H9 (cell line): ENCODE measurements at regions not wholly inside any gene's neighbourhood (a gene's known extent, or its start where the extent isn't known, plus 50 kb on each side); places are given as distances from the start of the nearest gene placed in this dataset.

Experiments used
- DNase-seq: peaks from one replicate; pipeline ENCODE4 v3.0.0-alpha.2; 2017
- H2AFZ ChIP-seq: one replicate; pipeline ENCODE4 v1.6.1; 2013; ENCODE audit warnings: mild to moderate bottlenecking, low read length, control low read depth, moderate library complexity
- H2AK5ac ChIP-seq: 2 replicates; pipeline ENCODE4 v1.6.1; 2013; ENCODE audit warnings: low read length, control low read depth, mixed read lengths; ENCODE audit not compliant: insufficient read length
- H2BK120ac ChIP-seq: one replicate; pipeline ENCODE4 v1.6.1; 2013; ENCODE audit warnings: low read depth, mild to moderate bottlenecking, low read length, control low read depth, inconsistent platforms; ENCODE audit not compliant: poor library complexity, severe bottlenecking
- H2BK12ac ChIP-seq: 2 replicates; pipeline ENCODE4 v1.6.1; 2013; ENCODE audit warnings: low read length, control low read depth, mixed read lengths, low read depth; ENCODE audit not compliant: insufficient read length
- H2BK15ac ChIP-seq: 2 replicates; pipeline ENCODE4 v1.6.1; 2013; ENCODE audit warnings: low read depth, low read length, control low read depth
- H2BK20ac ChIP-seq: one replicate; pipeline ENCODE4 v1.6.1; 2013; ENCODE audit warnings: low read depth, mild to moderate bottlenecking, low read length, control low read depth, inconsistent platforms; ENCODE audit not compliant: poor library complexity, severe bottlenecking
- H2BK5ac ChIP-seq: 2 replicates; pipeline ENCODE4 v1.6.1; 2013; ENCODE audit warnings: low read length, control low read depth, mixed read lengths; ENCODE audit not compliant: insufficient read length
- H3K14ac ChIP-seq: 2 replicates; pipeline ENCODE4 v1.6.1; 2013; ENCODE audit warnings: low read length, control low read depth; ENCODE audit not compliant: insufficient read depth
- H3K18ac ChIP-seq: 2 replicates; pipeline ENCODE4 v1.6.1; 2013; ENCODE audit warnings: low read depth, mild to moderate bottlenecking, mixed read lengths, low read length, control low read depth; ENCODE audit not compliant: insufficient read length
- H3K23ac ChIP-seq: 2 replicates; pipeline ENCODE4 v1.6.1; 2013; ENCODE audit warnings: low read length, control low read depth, mixed read lengths, low read depth; ENCODE audit not compliant: insufficient read length
- H3K23me2 ChIP-seq: 2 replicates; pipeline ENCODE4 v1.6.1; 2013; ENCODE audit warnings: low read depth, mild to moderate bottlenecking, mixed read lengths, low read length, control low read depth; ENCODE audit not compliant: insufficient read length, poor library complexity, severe bottlenecking
- H3K27ac ChIP-seq: 2 replicates; pipeline ENCODE4 v1.5.1; 2013; ENCODE audit warnings: low read length, control low read depth, mixed read lengths, low read depth; ENCODE audit not compliant: insufficient read length
- H3K27me3 ChIP-seq: 2 replicates; pipeline ENCODE4 v1.6.1; 2013; ENCODE audit warnings: low read length, control low read depth, inconsistent platforms; ENCODE audit not compliant: insufficient read depth
- H3K4ac ChIP-seq: 2 replicates; pipeline ENCODE4 v1.6.1; 2013; ENCODE audit warnings: low read depth, mild to moderate bottlenecking, control low read depth, inconsistent platforms, low read length, moderate library complexity
- H3K4me1 ChIP-seq: 2 replicates; pipeline ENCODE4 v1.6.1; 2013; ENCODE audit warnings: low read length, control low read depth, inconsistent platforms; ENCODE audit not compliant: insufficient read depth
- H3K4me2 ChIP-seq: 2 replicates; pipeline ENCODE4 v1.6.1; 2013; ENCODE audit warnings: low read length, control low read depth, mixed read lengths; ENCODE audit not compliant: insufficient read length, insufficient read depth
- H3K56ac ChIP-seq: 2 replicates; pipeline ENCODE4 v1.6.1; 2013; ENCODE audit warnings: low read depth, mild to moderate bottlenecking, mixed read lengths, low read length, control low read depth; ENCODE audit not compliant: insufficient read length
- H3K79me1 ChIP-seq: 2 replicates; pipeline ENCODE4 v1.6.1; 2013; ENCODE audit warnings: low read depth, mild to moderate bottlenecking, moderate library complexity, low read length, control low read depth, inconsistent platforms; ENCODE audit not compliant: insufficient read depth, poor library complexity, severe bottlenecking
- H3K79me2 ChIP-seq: 2 replicates; pipeline ENCODE4 v1.6.1; 2013; ENCODE audit warnings: low read length, control low read depth, inconsistent platforms; ENCODE audit not compliant: insufficient read depth
- H3K9ac ChIP-seq: 2 replicates; pipeline ENCODE4 v1.6.1; 2013; ENCODE audit warnings: low read length, control low read depth, mixed read lengths; ENCODE audit not compliant: insufficient read length; ENCODE audit errors: extremely low read depth
- H3K9me3 ChIP-seq: one replicate; pipeline ENCODE4 v1.6.1; 2013; ENCODE audit warnings: low read depth, low read length, inconsistent platforms; ENCODE audit not compliant: control insufficient read depth
- H3T11ph ChIP-seq: one replicate; pipeline ENCODE4 v1.6.1; 2013; ENCODE audit warnings: mild to moderate bottlenecking, low read length, control low read depth, inconsistent platforms
- H4K20me1 ChIP-seq: one replicate; pipeline ENCODE4 v1.6.1; 2013; ENCODE audit not compliant: control insufficient read depth, insufficient read length, insufficient read depth
- H4K5ac ChIP-seq: 2 replicates; pipeline ENCODE4 v1.6.1; 2013; ENCODE audit warnings: low read depth, mild to moderate bottlenecking, mixed read lengths, low read length, control low read depth; ENCODE audit not compliant: insufficient read length
- H4K8ac ChIP-seq: replicated peaks from 2 replicates; pipeline ENCODE4 v1.6.1; 2013; ENCODE audit warnings: low read length, control low read depth, mixed read lengths, low read depth; ENCODE audit not compliant: insufficient read length
- H4K91ac ChIP-seq: 2 replicates; pipeline ENCODE4 v1.6.1; 2013; ENCODE audit warnings: low read depth, mild to moderate bottlenecking, moderate library complexity, mixed read lengths, low read length, control low read depth; ENCODE audit not compliant: insufficient read length
- H3K27ac Mint-ChIP-seq, 3 experiments: 2 replicates in 2 of 3; 3 replicates in 1 of 3; pipeline ENCODE4 v1.8.0; 2020 to 2021; ENCODE audit warnings: mixed read lengths in 3 of 3, mild to moderate bottlenecking in 1 of 3, moderate library complexity in 1 of 3
- H3K27me3 Mint-ChIP-seq: 2 replicates; pipeline ENCODE4 v1.8.0; 2021; ENCODE audit warnings: low read depth, mild to moderate bottlenecking, moderate library complexity, mixed read lengths
- H3K36me3 Mint-ChIP-seq, 3 experiments: 2 replicates in 2 of 3; 3 replicates in 1 of 3; pipeline ENCODE4 v1.8.0; 2020 to 2021; ENCODE audit warnings: low read depth in 3 of 3, mixed read lengths in 3 of 3; ENCODE audit not compliant: insufficient read depth in 1 of 3
- H3K4me1 Mint-ChIP-seq, 2 experiments: 2 replicates each; pipeline ENCODE4 v1.8.0; 2020; ENCODE audit warnings: mixed read lengths in 2 of 2
- H3K4me3 Mint-ChIP-seq, 2 experiments: 2 replicates in 1 of 2; 3 replicates in 1 of 2; pipeline ENCODE4 v1.8.0; 2020 to 2021; ENCODE audit warnings: mild to moderate bottlenecking in 2 of 2, mixed read lengths in 2 of 2, moderate library complexity in 1 of 2
- H3K9me3 Mint-ChIP-seq, 2 experiments: 2 replicates in 1 of 2; 3 replicates in 1 of 2; pipeline ENCODE4 v1.8.0; 2020; ENCODE audit warnings: mild to moderate bottlenecking in 2 of 2, mixed read lengths in 2 of 2, moderate library complexity in 1 of 2
- CTCF ChIP-seq: fragments of 200-600 bp; sonication (generic); conservative IDR thresholded peaks from 3 replicates; pipeline ENCODE4 v1.8.0; 2021; ENCODE audit warnings: antibody characterized with exemption, mild to moderate bottlenecking
- WGBS: extraction: QIAGEN DNeasy Blood & Tissue Kit; methylation state at CpG from one replicate; pipeline ENCODE4 v1.1.7; 2013; ENCODE audit warnings: missing lambda C conversion rate, low lambda C conversion rate, mixed read lengths; ENCODE audit not compliant: insufficient read length; ENCODE audit errors: extremely low coverage; 5-methylcytosine and 5-hydroxymethylcytosine counted together

- Histone ChIP-seq H3T11ph (no peak overlapping the region), H3K4ac (no peak overlapping the region), H4K5ac (no peak overlapping the region), H3K56ac (no peak overlapping the region), H3K18ac (no peak overlapping the region), H2BK15ac (no peak overlapping the region), H2BK120ac (no peak overlapping the region), H3K14ac (no peak overlapping the region), H3K79me1 (no peaks in the 10 kb centered on the region), H4K8ac (no peak overlapping the region), H3K23me2 (no peaks in the 10 kb centered on the region), H2BK20ac (no peak overlapping the region), H3K4me2 (no peak overlapping the region), H2BK12ac (no peak overlapping the region), H4K20me1 (no peaks in the 10 kb centered on the region), H3K9me3 (peaks cover 56% of the 10 kb centered on the region), H3K27ac (no peak overlapping the region), H3K4me1 (no peaks in the 10 kb centered on the region), H3K9ac (no peak overlapping the region), H2AFZ (no peak overlapping the region), H3K23ac (no peak overlapping the region), H2AK5ac (no peak overlapping the region), H3K79me2 (no peaks in the 10 kb centered on the region), H2BK5ac (no peak overlapping the region), H3K27me3 (no peaks in the 10 kb centered on the region), H4K91ac (no peak overlapping the region)
- no peak for TF ChIP-seq CTCF
- Mint-ChIP-seq H3K36me3 (peaks cover 3 to 12% (median 10%) of the 10 kb centered on the region in 3 experiments; a peak in 6 of 7 replicates), H3K27me3 (peaks cover 3% of the 10 kb centered on the region), H3K4me3 (no peak overlapping the region), H3K27ac (no peak overlapping the region), H3K9me3 (peaks cover 73 to 79% of the 10 kb centered on the region in 2 experiments), H3K4me1 (no peaks in the 10 kb centered on the region)
- no peak for DNase-seq
- WGBS, result no CpG with 5 or more reads among the region's 1 CpG
These were observed 77.1 kb upstream of the WSB1 start for GRCh38 chr17:27216836-27217235.
